NCI-H1930 (cell line): ENCODE measurements at regions not wholly inside any gene's neighbourhood (a gene's known extent, or its start where the extent isn't known, plus 50 kb on each side); places are given as distances from the start of the nearest gene placed in this dataset.

ENCODE experiments used
- DNase-seq, 2 experiments: peaks; one replicate each; lab custom pipeline; 2025; lab: John Stamatoyannopoulos, UW

DNA sequence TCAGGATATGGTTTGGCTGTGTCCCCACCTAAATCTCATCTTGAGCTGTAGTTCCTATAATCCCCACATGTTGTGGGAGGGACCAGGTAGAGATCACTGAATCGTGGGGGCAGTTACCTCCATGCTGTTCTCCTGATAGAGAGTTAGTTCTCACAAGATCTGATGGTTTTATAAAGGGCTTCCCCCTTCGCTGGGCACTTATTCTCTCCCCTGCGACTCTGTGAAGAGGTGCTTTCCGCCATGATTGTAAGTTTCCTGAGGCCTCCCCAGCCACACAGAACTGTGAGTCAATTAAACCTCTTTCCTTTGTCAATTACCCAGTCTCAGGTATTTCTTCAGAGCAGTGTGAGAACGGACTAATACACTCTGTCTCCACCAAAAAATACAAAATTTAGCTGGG lies 291.9 kb downstream of the BCOR start:
- no peak for DNase-seq

DNA sequence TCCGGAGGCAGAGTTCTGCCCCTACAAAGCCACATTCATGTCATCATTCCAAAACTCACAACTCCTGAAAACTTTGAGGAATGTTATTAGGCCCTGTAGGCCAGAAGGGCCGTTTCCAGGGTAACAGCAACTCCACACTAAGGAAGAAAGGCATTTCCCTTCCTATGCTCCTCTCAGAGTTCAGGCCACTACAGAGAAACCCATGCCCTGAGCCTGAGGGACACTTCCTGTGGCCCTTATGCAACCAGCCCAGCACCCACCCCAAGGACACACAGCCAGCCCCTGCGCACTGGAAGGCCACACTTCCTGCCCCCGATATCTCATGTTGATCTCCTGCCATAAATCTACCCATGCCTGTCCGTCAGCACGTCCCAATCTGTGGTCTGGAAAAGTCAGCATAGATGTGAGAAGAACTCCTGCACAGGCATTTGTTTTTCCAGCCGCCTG lies 289.3 kb downstream of the BCOR start:
- no peak for DNase-seq

DNA sequence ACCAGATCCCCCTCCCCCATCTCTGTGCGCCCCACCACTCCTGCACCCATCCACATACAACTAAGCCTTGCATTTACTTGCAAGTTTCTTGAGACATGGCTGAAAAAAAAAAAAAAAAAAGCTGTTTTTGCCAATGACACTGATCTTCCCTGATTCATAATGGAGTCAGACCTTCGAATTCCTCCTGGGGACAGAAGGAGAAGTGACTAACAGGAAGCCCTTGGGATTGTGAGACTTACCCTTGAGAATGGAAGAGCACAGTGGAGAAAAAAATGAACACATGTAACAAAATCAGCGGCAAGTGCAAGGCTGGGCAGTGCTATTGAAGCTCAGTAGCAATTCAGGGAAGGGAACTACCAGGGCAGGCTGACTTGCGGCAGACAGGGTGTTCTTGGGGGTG lies 288.4 kb downstream of the BCOR start:
- DNase-seq = no peak

DNA sequence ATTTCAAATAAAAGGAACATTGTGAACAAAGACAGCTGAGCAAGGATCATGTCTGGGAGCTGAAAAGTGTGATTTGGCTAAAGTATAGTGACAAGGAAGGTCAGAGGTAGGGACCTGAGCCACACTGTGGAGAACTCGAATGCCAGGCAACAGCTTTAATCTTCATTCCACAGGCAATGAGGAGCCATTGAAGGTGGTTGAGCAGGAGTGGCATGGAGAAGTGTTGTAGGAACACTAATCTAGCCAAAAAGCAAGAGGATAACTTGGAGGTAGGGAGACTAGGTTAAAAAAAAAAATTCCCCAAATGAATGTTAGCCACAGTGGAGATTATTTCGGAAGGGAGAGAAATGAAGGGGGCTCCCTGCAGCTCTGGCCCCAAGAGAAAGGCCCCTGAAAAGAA lies 286.9 kb downstream of the BCOR start:
- DNase-seq = no peak

DNA sequence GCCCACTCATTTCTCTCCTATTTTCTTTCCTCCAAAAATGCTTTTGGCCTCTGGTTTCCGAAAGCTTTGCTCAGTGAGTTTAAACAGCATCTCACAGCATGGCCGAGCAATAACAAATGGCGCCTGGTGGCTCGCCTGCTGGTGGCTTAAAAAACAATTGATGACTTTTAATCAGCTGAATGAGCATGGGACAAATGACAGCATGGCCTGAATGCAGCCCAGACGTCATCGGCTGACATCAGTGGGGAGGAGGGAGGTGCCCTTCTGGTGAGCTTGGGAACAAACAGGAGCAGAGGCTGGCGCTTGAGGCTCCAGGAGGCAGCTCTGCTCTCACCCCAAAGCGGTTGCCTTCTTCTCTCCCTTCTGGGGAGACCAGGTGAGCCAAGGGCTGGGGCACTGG lies 286.4 kb downstream of the BCOR start:
- DNase-seq = no peak

DNA sequence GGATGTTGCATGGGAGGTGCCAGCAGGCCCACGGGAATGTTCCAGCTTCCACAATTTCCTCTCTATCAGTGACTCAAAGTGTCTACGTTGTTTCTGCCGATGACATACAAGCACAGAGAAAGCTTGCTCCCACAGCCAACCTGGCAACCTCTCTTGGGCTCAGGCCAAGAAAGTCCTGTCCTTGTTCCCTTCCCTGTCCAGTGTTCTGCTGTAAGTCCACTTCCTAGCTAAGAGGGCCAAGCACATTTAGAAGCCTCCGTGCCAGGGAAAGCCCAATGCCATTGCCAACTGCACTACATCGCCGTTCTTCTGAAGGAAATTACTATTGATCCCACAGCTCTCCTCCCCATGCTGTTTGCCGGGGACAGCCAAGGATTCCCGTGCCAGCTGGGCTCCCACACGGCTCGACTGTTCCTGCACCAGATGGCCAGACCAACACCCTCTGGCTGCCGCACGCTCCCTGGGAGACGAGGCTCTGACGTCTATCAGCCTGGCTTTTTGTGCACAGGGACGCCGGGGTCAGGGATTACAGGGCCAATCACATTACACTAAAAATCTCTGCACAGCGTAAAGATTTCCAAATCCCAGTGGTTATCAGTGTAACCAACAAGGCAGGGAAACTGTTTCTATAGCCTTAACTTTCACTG lies 284.0 kb downstream of the BCOR start:
- DNase-seq = no peak

DNA sequence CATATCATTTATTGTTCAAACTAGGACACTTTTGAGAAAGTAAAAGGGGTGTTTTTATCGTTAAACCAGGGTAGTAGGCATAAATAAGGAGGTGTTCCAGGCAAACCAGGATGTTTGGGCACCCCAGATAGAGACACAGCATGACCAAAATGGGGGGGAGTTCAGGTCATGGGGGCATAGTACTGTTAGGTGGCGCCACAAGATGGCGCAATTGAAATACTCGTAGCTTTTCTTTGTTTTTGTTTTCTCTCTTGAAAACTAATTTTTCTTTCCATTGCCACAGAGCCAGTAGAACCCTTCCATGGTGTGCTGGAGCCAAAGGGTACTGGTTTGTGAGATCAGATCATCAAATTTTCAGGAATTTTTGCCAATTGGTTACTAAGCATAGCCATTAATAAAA lies 283.4 kb downstream of the BCOR start:
- DNase-seq = peak in 1 of 2 experiments; percentile 0

DNA sequence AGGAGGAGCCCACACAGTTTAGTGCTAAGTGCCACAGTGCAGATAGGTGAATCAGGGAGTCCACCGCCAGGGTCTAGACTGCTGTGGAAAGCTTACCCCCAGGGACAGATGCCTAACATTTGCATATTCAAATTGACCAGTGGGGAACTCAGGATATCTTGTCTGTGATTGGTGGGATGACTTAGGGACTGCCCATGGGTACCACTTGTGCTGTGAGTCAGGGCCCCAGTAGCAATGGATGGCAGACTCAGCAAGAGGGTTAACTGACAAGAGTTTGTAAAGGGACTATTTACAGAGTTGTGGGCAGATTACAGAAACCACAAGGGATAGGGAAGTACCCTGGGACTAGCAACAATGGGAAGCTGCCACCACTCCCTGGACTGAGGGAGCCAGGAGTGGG lies 282.1 kb downstream of the BCOR start:
- DNase-seq = no peak

DNA sequence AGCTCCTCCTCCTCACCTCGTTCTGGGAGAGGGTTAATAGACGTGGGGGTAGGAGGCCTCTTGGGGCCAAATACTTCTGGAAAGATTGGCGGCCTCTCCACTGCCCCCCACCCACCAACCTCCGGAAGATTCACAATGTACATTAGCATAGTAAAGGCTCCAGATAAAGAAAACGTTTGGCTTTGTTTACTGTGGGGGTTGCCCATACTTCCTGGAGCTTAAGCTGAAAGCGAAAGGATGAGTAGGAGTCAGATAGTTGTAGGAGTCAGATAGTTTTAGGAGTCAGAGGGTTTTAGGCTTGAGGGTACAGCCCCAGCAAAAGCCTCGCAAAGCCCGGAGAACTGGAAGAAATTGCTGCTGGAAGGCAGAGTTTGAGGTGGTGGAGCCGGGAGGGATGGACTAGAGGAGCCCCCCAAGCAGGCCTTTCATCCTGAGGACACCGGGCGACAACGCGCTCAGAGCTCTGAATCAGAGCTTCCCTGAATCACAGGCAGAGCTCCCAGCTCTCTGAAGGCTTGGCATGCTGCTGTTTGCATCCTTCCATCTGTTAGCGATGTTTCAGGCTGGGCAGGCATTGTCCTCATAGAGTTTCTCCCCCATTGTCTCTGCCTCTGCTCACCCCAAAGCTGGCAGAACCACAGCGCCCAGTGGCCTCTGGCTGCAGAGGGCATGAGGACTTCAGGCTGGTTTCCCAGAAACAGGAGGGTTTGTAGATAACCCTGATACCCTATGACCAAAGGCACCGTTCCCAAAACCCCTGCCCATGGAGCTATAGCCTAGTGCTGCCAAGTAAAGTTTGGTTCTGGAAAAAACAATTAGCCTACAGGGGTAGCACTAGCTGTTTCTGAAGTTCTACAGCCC lies 280.7 kb downstream of the BCOR start:
- DNase-seq = no peak

DNA sequence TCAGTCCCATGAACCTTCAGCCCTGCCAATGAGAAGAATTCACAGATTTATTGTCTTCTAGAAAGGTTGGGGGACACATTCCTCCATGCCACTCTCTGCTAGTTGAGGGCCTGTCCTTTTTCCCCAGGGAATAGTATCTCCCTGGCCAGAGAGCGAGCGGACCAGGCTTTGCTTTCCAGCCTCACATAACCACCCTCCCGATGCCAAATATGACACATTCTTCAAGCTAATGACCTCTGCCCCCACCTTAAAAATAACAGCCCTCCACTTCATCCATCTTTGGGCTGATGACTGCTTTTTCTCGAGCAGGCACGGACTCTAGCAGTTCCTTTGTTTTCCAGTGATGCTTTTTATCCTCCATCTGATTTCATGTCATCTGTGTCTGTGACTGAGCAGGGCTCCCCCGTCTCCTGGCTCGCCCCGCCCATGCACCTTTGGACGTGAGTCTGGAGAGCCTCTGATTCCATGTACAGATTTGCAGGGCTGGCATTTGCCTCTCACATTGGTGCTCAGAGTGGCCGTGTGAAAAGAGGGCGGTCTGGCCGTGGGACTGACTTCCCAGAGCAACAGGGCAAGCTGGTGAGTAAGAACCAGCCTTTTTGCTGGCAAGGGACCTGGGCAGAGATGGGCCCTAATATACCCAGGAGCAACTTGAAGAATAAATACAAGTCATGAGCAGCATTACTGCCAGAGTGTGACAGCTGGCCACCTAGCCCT lies 279.8 kb downstream of the BCOR start:
- DNase-seq = no peak

DNA sequence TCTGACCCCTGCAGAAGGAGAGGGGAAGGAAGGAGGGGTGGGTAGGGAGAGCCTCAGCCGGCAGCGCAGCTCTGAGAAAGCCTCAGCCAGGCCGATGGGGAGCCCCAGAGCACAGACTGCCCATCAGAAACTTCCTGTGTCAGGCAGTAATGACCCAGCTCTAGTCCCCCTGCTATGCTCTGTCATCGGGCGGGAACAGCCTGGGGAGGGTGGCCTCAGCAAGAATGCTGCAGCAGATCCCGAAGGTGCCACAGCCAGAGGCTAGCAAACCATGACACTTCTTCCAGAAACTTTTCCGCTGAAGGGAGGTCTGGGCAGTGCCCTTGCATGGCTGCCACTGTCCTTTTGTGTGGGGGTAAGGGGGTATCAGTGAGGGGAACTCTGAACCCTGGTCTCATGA lies 279.0 kb downstream of the BCOR start:
- DNase-seq = no peak

DNA sequence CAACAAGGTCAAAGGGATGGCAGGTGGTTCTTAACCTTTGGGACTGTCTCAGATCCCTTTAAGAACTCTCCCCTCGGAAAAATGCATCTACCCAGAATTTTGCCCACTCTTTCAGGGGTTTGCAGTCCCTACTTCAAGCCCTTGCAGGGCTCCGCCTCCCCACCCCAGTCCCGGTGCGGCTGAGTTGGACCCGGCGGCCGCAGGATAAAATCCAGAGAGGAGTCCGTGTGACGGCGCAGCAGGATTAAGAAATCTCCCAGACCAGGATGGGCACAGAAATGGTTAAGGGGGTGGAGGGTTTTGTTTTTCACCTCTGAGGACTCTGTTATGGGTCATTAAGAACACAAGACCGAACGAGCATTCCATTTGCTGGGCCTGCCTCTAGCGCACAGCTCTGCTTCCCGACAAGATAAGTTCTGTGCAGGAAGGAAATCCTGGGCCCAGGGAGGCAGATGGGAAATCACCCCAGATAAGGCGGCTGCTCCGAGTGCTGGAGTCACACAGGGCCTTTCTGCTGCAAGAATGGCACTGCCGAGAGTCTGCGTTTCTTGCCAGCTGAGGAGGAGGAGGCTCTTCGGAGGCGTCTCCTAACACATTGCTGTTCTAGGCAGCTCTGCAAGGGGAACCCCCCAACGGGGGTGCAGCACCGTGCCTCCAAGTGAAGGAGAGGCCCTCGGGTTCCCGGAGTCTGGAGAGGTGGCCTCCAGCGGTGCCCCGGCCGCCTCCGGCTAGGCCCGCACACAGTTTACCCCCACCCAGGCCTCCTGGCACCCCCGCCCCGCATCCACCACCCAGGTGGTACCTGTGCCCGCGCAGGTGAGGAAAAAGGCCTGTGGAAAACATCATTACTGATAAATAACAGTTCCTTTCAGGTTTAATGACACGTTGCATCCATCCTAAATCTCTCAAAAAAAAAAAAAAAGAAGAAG lies 277.6 kb downstream of the BCOR start:
- no peak for DNase-seq

DNA sequence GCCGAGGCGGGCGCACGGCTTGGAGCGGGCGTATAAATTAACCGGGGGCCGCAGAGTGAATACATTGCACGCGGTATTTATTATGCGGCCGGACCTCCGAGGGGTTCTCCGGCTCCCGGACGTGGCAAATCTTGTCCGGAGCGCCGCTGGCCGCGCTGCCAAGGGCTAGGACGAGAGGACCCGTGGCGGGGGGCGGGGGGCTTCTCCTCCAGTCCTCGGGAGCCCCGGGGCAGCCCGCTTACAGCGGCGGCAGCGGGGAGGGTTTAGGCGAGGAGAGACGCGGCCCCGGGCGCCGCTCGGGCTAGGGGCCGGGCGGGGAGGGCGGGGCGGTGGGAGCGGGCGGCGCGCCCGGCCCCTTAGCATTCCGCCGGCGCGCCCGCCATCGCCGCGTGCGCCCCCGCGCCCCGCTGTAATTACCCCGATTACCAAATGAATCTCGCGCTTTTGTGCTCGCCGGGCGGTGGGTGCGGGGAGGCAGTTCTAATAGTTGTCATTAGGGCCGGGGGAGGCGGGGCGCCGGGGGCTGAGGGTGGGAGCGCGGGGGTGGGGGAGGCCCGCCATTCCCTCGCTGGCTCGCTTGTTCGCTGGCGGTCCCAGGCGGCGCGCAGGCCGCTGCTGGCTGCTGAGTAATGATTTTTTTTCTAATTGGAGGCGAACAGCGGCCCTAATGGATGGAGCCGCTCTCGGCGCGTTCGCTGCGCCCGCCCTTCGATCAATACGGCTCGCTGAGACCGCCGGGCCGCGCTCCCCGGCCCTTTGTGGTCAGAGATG lies 276.6 kb downstream of the BCOR start:
- DNase-seq = peak; percentile 2 to 19

DNA sequence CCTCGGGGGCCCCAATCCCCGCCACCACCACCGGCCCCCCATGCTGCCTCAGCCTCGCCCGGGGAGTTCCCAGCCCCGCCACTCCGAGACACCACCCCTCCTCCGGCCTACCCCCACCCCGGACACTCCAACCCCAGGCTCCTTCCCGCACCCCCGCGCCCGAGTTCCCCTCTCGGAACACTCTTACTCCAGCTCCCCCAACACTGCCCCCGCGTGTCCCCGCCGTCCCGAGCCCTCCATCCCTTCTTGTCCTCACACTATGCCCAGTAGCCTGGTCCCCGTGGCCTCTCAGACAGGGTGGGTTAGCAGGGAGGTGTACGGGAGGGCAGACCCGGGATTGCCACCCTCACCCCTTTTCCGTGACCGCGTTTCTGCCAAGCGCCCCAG lies 276.1 kb downstream of the BCOR start:
- no peak for DNase-seq

DNA sequence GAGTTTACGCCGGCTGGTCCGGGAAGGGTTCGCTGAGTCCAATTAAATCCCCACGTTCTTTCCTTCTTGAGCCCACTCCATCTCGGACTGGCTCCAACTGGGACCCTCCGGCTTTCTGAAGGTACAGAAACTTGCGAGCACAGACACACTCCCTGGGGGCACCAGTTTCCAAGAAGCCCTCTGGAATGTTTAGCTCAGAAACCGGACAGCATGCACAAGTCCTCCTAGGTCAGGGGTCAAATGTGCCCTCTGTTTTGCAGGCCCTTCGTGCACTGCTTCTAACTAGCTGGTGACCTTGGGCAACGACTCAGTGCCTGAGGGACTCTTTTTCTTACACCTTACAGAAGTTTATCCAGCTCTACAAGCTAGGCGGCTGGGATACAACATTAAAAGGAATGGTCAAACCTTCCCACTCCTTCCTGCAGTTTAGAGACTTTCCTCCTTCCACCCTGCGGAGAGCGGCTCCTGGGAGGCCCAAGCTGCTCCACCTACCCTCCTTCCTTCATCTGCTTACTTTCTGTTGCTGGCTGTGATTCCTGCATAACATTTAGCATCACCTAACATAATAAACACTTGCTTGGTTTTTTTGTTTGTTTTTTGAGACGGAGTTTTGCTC lies 275.5 kb downstream of the BCOR start:
- no peak for DNase-seq

DNA sequence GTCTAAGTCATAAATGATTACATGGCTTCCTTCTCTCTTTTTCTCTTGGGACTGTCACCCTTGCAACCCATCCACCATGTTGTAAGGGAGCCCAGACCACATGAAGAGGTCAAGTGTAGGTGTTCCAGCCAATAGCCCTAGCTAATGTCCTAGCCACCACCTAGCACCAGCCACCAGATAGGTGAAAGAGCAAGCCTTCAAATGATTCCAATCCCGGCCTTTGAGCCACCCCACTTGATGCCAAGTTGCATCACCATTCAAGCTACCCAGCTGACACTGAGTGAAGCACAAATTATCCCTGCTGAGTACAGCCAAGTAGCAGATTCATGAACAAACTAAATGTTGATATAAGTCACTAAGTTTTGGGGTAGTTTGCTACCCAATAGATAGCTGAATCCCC lies 274.3 kb downstream of the BCOR start:
- no peak for DNase-seq

DNA sequence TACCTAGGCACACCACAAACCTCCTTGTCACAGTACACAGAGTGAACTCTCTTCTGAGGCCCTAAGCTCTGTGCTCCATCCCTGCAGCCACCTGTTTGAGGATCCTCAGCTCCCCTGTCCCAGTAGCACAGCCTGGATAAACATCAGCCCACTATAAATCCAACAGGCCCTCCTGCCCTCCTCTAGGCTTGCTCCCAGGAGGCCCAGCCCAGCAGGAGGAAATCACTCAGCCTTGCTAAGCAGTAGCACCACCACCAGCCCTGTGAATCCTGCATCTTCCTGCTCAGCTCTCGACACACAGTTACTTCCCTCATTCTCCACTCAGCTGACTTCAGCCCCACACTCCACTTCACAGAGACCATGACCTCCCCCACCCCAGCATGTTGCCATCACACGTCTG lies 273.9 kb downstream of the BCOR start:
- no peak for DNase-seq

DNA sequence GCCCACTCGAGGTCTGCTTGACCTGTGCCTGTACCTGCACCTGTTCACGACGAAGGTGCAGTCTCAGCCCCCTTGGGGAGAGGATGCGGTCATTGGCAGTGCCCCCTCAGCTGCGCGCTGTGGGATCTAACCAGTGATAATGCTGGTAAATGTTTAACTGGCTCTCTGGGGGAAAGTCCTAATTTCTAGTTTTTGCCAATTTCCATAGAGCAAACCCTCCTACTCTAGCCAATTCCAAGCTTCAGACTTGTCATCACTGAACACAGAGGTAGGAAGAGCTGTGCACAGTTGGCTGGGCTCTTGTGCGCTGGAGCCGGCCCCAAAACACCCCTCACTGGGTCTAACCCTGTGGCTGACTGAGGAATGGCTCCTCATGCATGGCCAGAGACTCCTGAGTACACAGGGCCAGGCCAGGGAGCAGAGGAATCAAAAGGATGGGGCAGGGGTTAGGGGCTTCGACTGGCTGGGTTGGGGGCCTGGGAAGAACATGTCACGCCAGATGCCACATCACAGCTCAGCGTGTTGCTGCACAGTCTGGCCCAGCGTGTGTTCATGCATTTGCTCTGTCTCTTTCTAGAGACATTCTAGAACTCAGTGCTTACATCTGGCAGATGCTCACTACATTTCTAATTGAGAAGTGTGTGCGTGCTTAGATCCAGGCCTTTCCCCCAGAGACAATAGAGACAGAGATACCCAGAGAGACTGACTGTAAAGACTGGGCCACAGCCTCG lies 270.8 kb downstream of the BCOR start:
- no peak for DNase-seq

DNA sequence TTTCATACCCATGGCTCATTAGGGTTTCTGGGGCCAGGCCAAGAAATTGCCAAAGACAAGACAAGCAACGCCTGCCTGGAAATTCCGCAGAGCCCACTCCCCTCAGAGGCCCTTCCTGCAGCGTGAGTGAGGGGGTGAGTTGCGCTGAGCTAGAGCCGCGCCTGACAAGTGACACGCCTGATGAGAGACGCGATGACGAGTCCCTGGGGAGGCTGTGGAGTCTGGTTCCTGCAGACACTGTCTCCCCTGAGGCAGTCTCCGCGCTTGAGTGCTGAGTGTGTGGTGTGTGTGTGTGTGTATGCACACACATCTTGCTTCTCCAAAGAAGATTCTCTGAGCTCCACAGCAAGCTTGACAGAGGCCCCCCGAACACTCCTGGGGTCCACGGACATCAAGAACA lies 269.8 kb downstream of the BCOR start:
- DNase-seq = no peak

DNA sequence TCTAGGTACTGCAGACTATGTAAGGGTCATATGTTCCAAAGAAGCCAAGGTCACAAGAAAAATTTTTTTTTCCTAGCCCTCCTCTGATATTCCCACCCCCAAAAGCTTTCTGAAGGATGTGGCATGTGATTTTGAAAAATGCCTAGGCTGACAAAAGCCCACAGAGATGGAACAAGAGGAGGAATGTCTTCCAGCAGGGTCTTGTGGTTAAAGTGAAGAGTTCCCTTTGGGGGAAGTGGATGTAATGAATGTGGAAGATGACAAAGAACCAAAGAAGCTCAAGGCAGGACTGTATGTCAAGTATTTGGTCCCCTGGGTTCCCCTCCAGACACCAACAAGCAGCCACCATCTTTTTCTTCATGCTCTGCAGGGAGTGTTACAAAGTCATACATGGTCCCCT lies 268.8 kb downstream of the BCOR start:
- no peak for DNase-seq
